VCaP (cell line): ENCODE measurements at regions not wholly inside any gene's neighbourhood (a gene's known extent, or its start where the extent isn't known, plus 50 kb on each side); places are given as distances from the start of the nearest gene placed in this dataset.
A peak's percentile ranks its signal among the peaks of the same experiment; 100 is the strongest.
"Not testable (repeated sequence)": the region's sequence is repeated elsewhere in the genome, so short reads cannot be mapped to it uniquely, and the experiment has no call there.

Experiments used
- H3K27ac ChIP-seq: fragments of 450-650 bp; 2 replicates; pipeline ENCODE4 v1.5.1; 2017
- CTCF ChIP-seq: fragments of 450-650 bp; conservative IDR thresholded peaks from 2 replicates; pipeline ENCODE4 v1.5.1; 2017; ENCODE audit warnings: mild to moderate bottlenecking, moderate library complexity

DNA sequence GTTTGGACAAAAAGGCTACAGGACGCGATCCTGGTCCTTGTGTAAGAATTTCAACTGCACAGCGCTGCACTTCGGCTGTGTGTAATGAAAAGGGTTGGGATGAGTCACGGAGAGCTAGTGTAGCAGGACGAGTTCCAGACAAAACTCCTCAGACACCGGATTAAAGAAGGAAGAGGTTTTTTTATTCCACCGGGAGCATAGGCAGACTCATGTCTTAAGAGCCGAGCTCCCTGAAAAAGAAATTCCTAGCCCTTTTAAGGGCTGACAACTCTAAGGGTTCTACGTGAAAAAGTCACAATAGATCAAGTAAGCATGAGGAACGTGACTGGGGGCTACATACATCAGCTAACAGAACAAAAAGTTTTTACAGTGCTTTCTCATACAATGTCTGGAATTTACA, 54.8 kb upstream of the FAM90A1 start:
- not testable (repeated sequence) for H3K27ac ChIP-seq

DNA sequence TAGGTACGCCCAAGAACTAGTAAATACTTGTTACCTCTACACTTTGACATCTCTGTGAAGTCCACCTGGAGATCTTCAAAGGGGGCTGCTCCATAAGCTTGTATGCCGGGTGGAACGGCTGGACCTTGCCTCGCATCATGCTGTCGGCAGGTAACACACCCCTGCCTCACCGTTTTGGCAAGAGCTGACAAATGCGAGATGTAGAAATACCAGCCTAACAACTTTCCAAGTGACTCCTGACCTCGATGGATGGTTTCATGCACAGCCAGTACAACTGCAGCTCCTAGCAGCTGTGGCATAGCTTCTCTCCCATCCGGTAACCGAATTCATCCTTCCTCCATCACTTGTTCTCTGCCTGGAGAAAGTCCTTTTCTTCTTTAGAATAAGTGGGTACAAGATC, 58.3 kb upstream of the FAM90A1 start:
- 0 out of 2 replicates have a peak overlapping the region, but pooled peaks have one; percentile 27 for H3K27ac ChIP-seq

DNA sequence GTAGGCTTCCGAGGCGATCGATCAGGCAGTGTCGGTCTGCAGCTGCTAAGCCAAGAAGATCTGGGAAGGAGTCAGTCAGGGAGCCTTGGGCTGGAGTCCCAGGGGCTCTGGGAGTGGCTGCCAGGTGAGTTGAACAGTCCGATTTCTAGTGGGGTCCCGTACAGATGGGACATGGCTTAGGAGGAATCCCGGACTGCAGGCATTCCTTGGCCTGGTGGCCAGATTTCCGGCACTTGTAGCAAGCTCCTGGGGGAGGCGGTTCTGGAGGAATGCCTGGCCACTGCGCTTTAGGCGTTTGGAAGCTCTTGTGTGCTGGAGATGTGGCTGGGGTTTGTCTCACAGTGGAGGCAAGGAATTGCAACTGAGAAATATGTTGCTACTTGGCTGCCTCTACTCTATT, 64.3 kb upstream of the FAM90A1 start:
- H3K27ac ChIP-seq: not testable (repeated sequence)

DNA sequence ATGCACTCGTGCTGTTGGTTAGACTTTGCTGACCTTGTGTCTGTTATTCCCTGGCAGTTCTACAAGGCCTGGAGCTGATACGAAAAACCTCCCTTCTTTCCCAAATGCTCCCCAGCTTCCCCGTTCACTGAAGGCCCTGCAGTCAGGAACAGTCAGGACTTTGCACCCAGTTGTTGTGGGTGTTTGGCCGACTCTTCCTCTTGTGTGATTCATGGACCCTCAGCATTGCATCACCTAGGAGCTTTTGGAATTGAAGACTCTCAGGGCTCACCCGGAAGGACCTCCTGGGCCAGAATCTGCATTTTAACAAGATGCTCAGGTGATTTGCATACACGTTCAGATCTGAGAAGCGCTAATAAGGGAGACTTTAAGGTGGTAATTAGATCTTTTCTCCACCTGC, 67.2 kb upstream of the FAM90A1 start:
- not testable (repeated sequence) for H3K27ac ChIP-seq

- not testable (repeated sequence) for H3K27ac ChIP-seq
Observed at GRCh38 chr12:8308611-8309010, 81.2 kb upstream of the FAM90A1 start.

DNA sequence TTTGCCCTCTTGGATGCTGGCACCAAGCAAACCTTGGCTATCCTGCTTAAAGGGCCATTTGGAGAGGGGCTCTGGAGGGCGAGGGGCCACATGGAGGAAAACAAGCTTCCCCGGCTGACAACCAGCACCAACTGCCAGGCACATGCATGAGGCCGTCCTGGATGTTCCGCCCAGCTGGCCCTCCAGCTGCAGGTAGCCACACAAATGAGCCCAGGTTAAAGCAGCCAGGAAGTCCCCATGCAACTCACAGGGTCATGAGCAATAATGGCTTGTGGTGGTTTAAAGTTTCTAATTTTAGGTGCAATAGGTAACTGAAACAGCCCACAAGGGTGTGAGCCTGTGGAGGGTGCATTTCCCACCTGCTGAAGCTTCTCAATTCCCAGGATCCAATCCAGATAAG, 88.6 kb upstream of the FAM90A1 start:
- H3K27ac ChIP-seq: not testable (repeated sequence)

- not testable (repeated sequence) for H3K27ac ChIP-seq
Observed at GRCh38 chr12:8317675-8318074, 90.3 kb upstream of the FAM90A1 start.

- H3K27ac ChIP-seq: not testable (repeated sequence)
Observed at GRCh38 chr12:8320251-8320730, 92.9 kb upstream of the FAM90A1 start.

DNA sequence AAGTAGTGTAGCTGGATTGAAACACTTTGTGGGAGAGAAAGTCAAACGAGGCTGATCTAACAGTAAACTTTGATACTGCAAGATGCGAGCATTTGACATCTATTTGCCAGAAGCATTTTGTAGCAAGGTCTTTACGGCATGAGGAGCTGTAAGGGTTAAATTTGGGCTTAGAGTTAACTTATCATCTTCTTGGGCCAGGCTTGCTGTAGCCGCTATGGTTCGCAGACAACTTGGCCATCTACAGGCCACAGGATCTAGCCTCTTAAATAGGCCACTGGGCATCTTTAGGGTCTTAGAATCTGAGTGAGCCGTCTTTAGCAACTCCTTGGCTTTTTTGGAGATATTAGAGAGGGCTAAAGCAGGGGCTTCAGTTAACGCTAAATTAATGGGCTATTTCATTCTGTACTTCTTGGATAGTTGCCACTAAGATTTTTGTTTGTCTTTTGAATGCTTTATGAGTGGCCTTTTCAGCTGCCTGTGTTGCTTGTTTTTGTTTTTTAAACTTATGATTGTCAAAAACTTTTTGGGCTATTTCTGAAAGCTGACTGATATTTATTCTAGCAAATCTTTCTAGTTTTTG, 93.5 kb upstream of the FAM90A1 start:
- H3K27ac ChIP-seq: not testable (repeated sequence)

DNA sequence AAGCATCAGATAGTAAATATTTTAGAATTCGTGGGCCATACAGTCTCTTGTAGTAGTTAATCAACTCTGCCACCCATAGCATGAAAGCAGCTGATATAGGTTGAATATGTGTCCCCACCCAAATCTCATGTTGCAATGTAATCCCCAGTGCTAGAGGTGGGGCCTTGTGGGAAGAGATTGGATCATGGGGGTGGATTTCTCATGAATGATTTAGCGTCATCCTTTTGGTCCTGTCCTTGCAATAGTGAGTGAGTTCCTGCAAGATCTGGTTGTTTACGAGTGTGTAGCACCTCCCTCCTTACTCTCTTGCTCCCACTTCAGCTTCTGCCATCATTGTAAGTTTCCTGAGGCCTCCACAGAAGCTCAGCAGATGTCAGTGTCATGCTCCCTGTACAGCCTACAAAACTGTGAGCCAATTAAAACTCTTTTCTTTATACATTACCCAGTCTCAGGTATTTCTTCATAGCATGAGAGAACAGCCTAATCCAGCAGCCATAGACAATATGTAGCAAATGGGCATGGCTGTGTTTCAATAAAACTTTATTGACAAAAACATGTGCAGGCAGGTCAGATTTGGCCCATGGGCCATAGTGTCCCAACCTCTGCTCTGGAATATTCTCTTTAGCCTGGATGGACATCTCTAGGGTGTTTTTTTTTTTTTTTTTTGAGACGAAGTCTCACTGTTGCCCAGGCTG, 97.9 kb upstream of the FAM90A1 start:
- H3K27ac ChIP-seq: not testable (repeated sequence)

DNA sequence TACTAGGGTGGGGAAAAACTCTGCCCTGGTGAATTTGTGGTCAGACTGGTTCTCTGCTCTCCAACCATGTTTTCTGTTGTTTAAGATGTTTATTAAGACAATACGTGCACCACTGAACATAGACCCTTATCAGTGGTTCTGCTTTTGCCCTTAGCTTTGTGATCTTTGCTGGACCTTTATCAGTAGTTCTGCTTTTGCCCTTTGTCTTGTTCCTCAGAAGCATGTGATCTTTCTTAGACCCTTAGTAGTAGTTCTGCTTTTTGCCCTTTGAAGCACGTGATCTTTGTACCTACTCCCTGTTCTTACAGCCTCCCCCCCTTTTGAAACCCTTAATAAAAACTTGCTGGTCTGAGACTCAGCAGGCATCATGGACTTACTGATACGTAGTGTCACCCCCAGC, 101.4 kb upstream of the FAM90A1 start:
- H3K27ac ChIP-seq: not testable (repeated sequence)

DNA sequence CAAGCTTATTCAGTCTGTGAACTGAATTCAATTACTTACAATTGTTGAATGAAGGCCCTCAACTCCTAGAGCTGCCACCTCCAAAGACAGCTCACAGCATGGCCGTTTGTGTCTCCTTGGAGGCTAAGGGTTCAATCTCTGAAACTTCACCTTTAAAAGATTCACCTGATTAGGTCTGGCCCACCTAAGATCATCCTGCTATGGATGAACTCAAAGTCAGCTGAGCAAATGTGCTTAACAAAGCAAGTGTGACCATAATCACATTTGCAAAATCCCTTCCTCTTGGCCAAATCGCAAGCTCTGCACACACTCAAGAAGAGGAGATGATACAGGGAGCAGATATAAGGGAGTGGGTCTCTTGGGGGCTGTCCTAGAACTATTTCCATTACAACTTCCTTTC, 105.0 kb upstream of the FAM90A1 start:
- not testable (repeated sequence) for H3K27ac ChIP-seq

- H3K27ac ChIP-seq: not testable (repeated sequence)
Observed at GRCh38 chr12:8351073-8351472, 104.7 kb upstream of the CLEC6A start.

DNA sequence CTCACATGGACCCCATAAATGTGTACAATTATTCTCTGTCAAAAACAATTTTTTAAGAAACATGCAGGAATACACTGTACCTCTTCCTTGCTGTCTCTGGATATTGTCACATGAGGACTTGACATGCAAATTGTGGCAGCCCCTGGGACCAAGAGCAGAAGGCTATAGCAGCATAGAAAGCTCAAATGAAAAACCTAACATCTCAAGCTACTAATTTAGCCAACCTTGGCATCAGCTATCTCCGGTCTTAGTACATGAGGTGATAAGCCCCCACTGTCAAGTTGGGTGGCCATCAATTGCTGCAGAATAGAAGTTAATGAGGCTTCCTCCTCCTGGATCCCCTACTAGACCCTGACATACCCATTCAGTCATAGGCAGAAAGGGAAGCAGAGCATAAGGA, 101.0 kb upstream of the CLEC6A start:
- not testable (repeated sequence) for H3K27ac ChIP-seq

DNA sequence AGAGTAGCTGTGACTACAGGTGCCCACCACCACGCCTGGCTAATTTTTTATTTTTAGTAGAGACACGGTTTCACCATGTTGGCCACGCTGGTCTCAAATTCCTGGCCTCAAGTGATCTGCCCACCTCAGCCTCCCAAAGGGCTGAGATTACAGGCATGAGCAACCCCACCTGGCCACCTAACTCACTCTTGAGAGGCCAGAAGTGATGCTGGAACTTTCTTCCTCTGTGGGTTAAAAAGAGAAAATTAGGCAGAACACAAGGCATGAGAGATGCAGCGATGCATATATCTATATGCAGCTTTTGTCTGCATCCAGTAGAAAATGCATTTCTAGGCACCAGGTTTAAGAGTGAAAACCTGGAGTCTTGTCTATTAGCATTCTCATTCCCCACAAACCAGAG, 100.2 kb upstream of the CLEC6A start:
- H3K27ac ChIP-seq: not testable (repeated sequence)

DNA sequence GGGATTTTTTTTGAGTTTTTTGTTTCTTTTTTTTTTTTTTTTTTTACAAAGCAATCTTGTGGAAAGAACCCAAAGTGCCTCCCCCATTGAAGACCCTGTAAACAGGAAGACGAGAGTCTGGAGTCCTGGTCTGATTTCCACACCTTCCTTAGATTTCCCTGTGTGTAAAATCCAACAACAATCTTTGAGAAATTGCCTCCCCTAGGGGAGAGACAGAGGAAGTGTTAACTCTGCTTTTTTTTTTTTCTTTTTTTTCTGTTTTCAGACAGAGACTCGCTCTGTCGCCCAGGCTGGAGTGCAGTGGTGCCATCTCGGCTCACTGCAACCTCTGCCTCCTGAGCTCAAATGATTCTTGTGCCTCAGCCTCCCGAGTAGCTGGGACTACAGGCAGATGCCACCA, 82.0 kb upstream of the CLEC6A start:
- H3K27ac ChIP-seq: not testable (repeated sequence)
- peak; percentile 59 for TF ChIP-seq CTCF

DNA sequence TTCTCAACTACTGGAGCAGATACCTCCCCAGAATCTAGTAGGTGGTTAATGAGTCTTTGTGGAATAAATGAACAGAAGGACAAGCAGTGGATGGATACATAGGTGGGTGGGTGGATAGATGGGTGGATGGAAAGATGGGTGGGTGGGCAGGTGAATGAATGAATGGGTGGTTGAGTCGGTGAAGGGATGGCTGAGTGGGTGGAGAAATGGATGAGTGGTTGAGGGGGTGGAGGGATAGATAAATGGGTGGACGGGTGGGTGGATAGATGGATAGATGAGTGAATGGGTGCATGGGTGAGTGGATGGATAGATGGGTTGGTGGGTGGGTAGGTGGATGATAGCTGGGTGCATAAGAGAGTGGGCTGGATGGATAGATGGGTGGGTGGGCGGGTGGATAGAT, 80.6 kb upstream of the CLEC6A start:
- not testable (repeated sequence) for H3K27ac ChIP-seq

DNA sequence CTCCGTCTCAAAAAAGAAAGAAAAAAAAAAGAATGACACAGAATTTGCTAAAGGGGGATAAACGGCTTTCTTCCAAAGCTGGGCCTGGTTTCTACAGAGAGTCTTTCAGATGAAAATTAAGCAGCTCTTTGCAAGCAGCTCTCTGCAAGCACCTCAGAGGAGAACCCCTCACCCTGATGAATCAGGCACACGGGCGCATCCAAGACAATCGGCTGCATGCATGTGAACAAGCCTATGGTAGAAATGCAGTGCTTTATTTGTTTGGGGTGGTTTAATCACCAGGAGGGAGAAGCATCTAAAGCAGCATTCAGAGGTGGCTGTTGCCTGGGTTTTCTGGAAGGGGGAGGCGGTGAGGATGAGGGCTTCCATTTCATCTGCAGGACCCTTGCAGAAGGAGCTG, 78.0 kb upstream of the CLEC6A start:
- not testable (repeated sequence) for H3K27ac ChIP-seq

DNA sequence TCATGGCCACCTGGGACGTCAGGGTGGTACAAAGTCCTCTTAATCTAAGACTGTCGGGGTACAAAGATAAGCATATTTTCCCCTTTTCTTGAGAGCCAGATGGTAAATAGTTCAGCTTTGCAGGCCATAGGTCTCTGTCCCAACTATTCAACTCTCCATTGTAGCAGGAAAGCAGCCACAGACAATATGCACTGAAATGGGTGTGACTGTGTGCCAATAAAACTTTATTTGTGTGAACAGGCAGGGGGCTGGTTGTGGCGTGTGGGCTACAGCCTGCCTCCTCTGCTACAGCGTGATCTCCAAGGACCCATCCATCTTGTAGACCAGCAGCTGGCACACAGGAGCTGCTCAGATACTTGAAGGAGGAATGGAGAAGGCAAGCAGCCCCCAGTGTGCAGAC, 73.2 kb upstream of the CLEC6A start:
- not testable (repeated sequence) for H3K27ac ChIP-seq

DNA sequence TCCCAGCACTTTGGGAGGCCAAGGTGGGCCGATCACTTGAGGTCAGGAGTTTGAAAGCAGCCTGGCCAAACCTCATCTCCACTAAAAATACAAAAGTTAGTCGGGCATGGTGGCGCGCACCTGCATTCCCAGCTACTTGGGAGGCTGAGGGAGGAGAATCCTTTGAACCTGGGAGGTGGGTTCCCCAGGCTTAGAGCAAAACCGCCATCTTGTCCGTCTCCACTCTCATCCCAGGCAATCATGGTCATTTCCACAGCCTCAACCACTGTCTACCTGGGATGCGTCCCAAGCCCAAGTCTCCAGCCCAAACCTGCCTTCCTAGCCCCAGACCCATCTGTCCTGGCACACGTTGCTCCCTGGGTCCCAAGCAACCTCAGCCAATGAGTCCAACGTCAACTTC, 71.1 kb upstream of the CLEC6A start:
- H3K27ac ChIP-seq: not testable (repeated sequence)

- H3K27ac ChIP-seq: not testable (repeated sequence)
Observed at GRCh38 chr12:8385431-8385830, 70.3 kb upstream of the CLEC6A start.

DNA sequence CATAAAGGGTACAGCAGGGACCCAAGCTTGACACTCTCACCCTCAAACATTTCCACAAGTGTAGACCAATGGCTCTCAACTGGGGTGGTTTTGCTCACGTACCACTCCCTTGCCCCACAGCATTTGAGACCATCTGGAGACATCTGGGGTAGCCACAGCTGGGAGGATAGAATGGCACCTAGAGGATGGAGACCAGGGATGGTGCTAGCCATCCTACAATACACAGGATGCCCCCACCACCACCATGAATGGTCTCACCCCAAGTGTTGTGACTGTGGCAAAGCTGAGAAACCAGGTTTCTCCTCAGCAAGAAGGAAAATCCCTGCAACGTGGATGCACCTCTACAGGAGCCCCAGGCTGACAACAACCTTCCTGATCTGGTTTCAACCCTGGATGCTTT, 69.1 kb upstream of the CLEC6A start:
- H3K27ac ChIP-seq: not testable (repeated sequence)
